ENCODE measurements at regions not wholly inside any gene's neighbourhood (a gene's known extent, or its start where the extent isn't known, plus 50 kb on each side); places are given as distances from the start of the nearest gene placed in this dataset.

DNA sequence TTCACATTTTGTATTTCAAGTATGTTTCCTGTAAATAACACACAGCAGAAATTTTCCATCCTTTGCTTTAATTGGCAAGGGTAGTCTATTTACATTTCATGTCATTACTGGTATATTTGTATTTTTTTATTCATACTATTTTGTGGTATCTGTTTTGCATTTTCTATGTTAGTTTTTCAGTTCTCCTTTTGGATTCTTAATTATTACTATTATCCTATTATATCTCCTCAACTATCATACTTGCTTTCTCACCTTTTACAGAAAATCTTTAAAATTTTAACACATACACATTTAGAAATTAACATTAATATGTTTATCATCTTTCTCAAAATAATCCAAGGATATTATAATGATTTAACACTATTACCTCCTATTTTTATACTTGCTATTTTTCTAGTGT is 918.3 kb upstream of the MAP3K7 start:
- Histone ChIP-seq H3K27ac (ENCODE audit: low read depth, low read length) (no peak overlapping the region), H3K9ac (ENCODE audit: low read depth in 1 of 2, low read length in 2 of 2) (no peak overlapping the region)

GRCh38 chr6:91501930-91502329 is 915.1 kb upstream of the MAP3K7 start:
- Histone ChIP-seq H3K9ac (ENCODE audit: low read depth in 1 of 2, low read length in 2 of 2) (no peak overlapping the region), H3K9me3 (ENCODE audit: control insufficient read depth in 1 of 2, low read length in 2 of 2) (no peaks in the 10 kb centered on the region), H3K4me3 (ENCODE audit: low read depth in 1 of 2, low read length in 2 of 2) (no peak overlapping the region), H3K4me1 (ENCODE audit: control insufficient read depth in 1 of 2, insufficient read depth in 2 of 2, low read length in 2 of 2) (no peaks in the 10 kb centered on the region), H3K27ac (ENCODE audit: low read depth, low read length) (no peak overlapping the region), H3K36me3 (ENCODE audit: control insufficient read depth in 1 of 2, insufficient read depth in 2 of 2, low read length in 2 of 2) (no peaks in the 10 kb centered on the region), H3K27me3 (ENCODE audit: control insufficient read depth in 1 of 2, insufficient read depth in 2 of 2, low read length in 2 of 2) (no peaks in the 10 kb centered on the region)

More for the DNA sequence above, 918.3 kb upstream of the MAP3K7 start:
- no peaks in the 10 kb centered on the region for H3K36me3 ChIP-seq (ENCODE audit: control insufficient read depth in 1 of 2, insufficient read depth in 2 of 2, low read length in 2 of 2)
- H3K4me1 ChIP-seq (ENCODE audit: control insufficient read depth in 1 of 2, insufficient read depth in 2 of 2, low read length in 2 of 2) = no peaks in the 10 kb centered on the region
- no peaks in the 10 kb centered on the region for H3K9me3 ChIP-seq (ENCODE audit: control insufficient read depth in 1 of 2, low read length in 2 of 2)
- H3K27me3 ChIP-seq (ENCODE audit: control insufficient read depth in 1 of 2, insufficient read depth in 2 of 2, low read length in 2 of 2) = no peaks in the 10 kb centered on the region
- H3K4me3 ChIP-seq (ENCODE audit: low read depth in 1 of 2, low read length in 2 of 2) = no peak overlapping the region

DNA sequence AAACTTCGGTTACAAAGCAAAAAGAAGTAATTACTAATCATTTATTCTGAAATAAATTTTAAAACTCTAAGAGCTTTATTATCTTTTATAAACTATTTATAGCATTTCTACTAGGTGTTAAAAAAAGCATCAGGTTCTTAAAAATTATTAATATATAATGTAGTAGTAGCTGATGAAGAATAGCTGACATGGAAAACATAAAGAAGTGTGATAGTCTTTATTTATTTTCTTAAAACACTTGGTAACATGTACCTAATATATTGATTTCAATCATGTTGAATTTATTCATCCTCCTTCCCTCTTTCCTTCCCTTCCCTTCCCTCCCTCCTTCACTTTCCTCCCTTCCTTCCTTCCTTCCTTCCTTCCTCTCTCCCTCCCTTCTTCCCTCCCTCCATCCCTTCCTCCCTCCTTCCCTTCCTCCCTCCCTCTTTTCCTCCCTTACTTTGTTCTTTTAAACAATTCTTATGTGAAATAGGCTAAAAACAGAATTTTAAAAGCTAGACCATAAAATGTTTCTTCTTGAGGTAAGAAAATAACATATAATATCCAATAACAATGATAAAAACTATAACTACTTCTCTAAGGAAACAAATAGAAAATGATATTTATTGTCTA is 913.9 kb upstream of the MAP3K7 start:
- Histone ChIP-seq H3K4me3 (ENCODE audit: low read depth in 1 of 2, low read length in 2 of 2) (no peak overlapping the region), H3K9me3 (ENCODE audit: control insufficient read depth in 1 of 2, low read length in 2 of 2) (no peaks in the 10 kb centered on the region), H3K27me3 (ENCODE audit: control insufficient read depth in 1 of 2, insufficient read depth in 2 of 2, low read length in 2 of 2) (no peaks in the 10 kb centered on the region), H3K9ac (ENCODE audit: low read depth in 1 of 2, low read length in 2 of 2) (no peak overlapping the region), H3K36me3 (ENCODE audit: control insufficient read depth in 1 of 2, insufficient read depth in 2 of 2, low read length in 2 of 2) (no peaks in the 10 kb centered on the region), H3K4me1 (ENCODE audit: control insufficient read depth in 1 of 2, insufficient read depth in 2 of 2, low read length in 2 of 2) (no peaks in the 10 kb centered on the region), H3K27ac (ENCODE audit: low read depth, low read length) (no peak overlapping the region)

DNA sequence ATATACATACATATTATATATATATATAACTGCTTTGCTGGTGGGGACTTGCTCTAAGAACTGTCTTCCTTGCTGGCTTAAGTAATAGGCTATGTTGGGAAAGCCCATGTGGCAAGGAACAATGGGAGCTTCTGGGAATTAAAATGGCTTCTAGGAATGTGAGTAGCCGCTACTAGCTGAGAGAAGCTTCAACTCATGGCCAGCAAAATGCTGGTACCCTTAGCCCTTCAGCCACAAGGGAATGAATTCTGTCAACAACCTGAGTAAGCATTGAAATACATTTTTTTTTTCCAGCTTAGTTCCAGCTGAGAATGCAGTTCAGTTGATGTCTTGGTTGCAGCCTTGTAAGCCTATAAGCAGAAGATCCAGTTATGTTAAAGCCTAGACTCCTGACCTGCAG is 911.7 kb upstream of the MAP3K7 start:
- H3K4me1 ChIP-seq (ENCODE audit: control insufficient read depth in 1 of 2, insufficient read depth in 2 of 2, low read length in 2 of 2) = no peaks in the 10 kb centered on the region
- H3K27ac ChIP-seq (ENCODE audit: low read depth, low read length) = no peak overlapping the region
- no peak overlapping the region for H3K4me3 ChIP-seq (ENCODE audit: low read depth in 1 of 2, low read length in 2 of 2)
- no peaks in the 10 kb centered on the region for H3K9me3 ChIP-seq (ENCODE audit: control insufficient read depth in 1 of 2, low read length in 2 of 2)
- H3K27me3 ChIP-seq (ENCODE audit: control insufficient read depth in 1 of 2, insufficient read depth in 2 of 2, low read length in 2 of 2) = no peaks in the 10 kb centered on the region
- no peak overlapping the region for H3K9ac ChIP-seq (ENCODE audit: low read depth in 1 of 2, low read length in 2 of 2)
- no peaks in the 10 kb centered on the region for H3K36me3 ChIP-seq (ENCODE audit: control insufficient read depth in 1 of 2, insufficient read depth in 2 of 2, low read length in 2 of 2)

DNA sequence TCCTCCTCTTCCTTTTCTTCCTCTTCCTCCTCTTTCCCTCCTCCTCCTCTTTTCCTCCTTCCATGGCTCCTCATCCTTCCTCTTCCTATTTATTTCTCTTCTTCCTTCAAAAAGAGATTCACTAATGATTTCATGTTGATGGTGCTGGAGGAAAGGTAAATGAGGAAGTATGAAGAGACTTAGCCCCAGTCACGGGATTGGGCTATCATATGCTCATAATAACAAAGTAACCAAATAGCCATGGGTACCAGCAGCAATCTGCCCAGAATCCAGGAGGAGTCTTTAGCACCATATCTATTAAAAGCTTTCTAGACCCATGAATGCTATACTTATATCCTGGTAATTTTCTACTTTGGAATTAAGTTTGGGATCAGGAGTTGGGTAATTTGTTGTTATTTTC is 910.9 kb upstream of the MAP3K7 start:
- H3K9ac ChIP-seq (ENCODE audit: low read depth in 1 of 2, low read length in 2 of 2) = no peak overlapping the region
- no peak overlapping the region for H3K27ac ChIP-seq (ENCODE audit: low read depth, low read length)
- H3K9me3 ChIP-seq (ENCODE audit: control insufficient read depth in 1 of 2, low read length in 2 of 2) = no peaks in the 10 kb centered on the region
- H3K4me3 ChIP-seq (ENCODE audit: low read depth in 1 of 2, low read length in 2 of 2) = no peak overlapping the region
- H3K4me1 ChIP-seq (ENCODE audit: control insufficient read depth in 1 of 2, insufficient read depth in 2 of 2, low read length in 2 of 2) = no peaks in the 10 kb centered on the region
- H3K36me3 ChIP-seq (ENCODE audit: control insufficient read depth in 1 of 2, insufficient read depth in 2 of 2, low read length in 2 of 2) = no peaks in the 10 kb centered on the region
- H3K27me3 ChIP-seq (ENCODE audit: control insufficient read depth in 1 of 2, insufficient read depth in 2 of 2, low read length in 2 of 2) = no peaks in the 10 kb centered on the region

- Histone ChIP-seq H3K36me3 (ENCODE audit: control insufficient read depth in 1 of 2, insufficient read depth in 2 of 2, low read length in 2 of 2) (no peaks in the 10 kb centered on the region), H3K9ac (ENCODE audit: low read depth in 1 of 2, low read length in 2 of 2) (no peak overlapping the region), H3K27ac (ENCODE audit: low read depth, low read length) (no peak overlapping the region), H3K27me3 (ENCODE audit: control insufficient read depth in 1 of 2, insufficient read depth in 2 of 2, low read length in 2 of 2) (no peaks in the 10 kb centered on the region), H3K4me1 (ENCODE audit: control insufficient read depth in 1 of 2, insufficient read depth in 2 of 2, low read length in 2 of 2) (no peaks in the 10 kb centered on the region), H3K4me3 (ENCODE audit: low read depth in 1 of 2, low read length in 2 of 2) (no peak overlapping the region), H3K9me3 (ENCODE audit: control insufficient read depth in 1 of 2, low read length in 2 of 2) (no peaks in the 10 kb centered on the region)
Observed at GRCh38 chr6:91490671-91491301, 903.9 kb upstream of the MAP3K7 start.

- no peaks in the 10 kb centered on the region for H3K27me3 ChIP-seq (ENCODE audit: control insufficient read depth in 1 of 2, insufficient read depth in 2 of 2, low read length in 2 of 2)
- no peak overlapping the region for H3K9ac ChIP-seq (ENCODE audit: low read depth in 1 of 2, low read length in 2 of 2)
- no peaks in the 10 kb centered on the region for H3K9me3 ChIP-seq (ENCODE audit: control insufficient read depth in 1 of 2, low read length in 2 of 2)
- no peak overlapping the region for H3K27ac ChIP-seq (ENCODE audit: low read depth, low read length)
- H3K36me3 ChIP-seq (ENCODE audit: control insufficient read depth in 1 of 2, insufficient read depth in 2 of 2, low read length in 2 of 2) = no peaks in the 10 kb centered on the region
- H3K4me1 ChIP-seq (ENCODE audit: control insufficient read depth in 1 of 2, insufficient read depth in 2 of 2, low read length in 2 of 2) = peaks cover 0 to 2% of the 10 kb centered on the region in 2 donors
- H3K4me3 ChIP-seq (ENCODE audit: low read depth in 1 of 2, low read length in 2 of 2) = no peak overlapping the region
Observed at GRCh38 chr6:91487696-91488392, 901.0 kb upstream of the MAP3K7 start.

GRCh38 chr6:91486200-91486599 is 899.3 kb upstream of the MAP3K7 start:
- Histone ChIP-seq H3K9ac (ENCODE audit: low read depth in 1 of 2, low read length in 2 of 2) (no peak overlapping the region), H3K27me3 (ENCODE audit: control insufficient read depth in 1 of 2, insufficient read depth in 2 of 2, low read length in 2 of 2) (no peaks in the 10 kb centered on the region), H3K36me3 (ENCODE audit: control insufficient read depth in 1 of 2, insufficient read depth in 2 of 2, low read length in 2 of 2) (no peaks in the 10 kb centered on the region), H3K9me3 (ENCODE audit: control insufficient read depth in 1 of 2, low read length in 2 of 2) (no peaks in the 10 kb centered on the region), H3K27ac (ENCODE audit: low read depth, low read length) (no peak overlapping the region), H3K4me1 (ENCODE audit: control insufficient read depth in 1 of 2, insufficient read depth in 2 of 2, low read length in 2 of 2) (peaks cover 0 to 12% of the 10 kb centered on the region in 2 donors), H3K4me3 (ENCODE audit: low read depth in 1 of 2, low read length in 2 of 2) (no peak overlapping the region)

GRCh38 chr6:91485047-91485446 is 898.2 kb upstream of the MAP3K7 start:
- Histone ChIP-seq H3K9ac (ENCODE audit: low read depth in 1 of 2, low read length in 2 of 2) (no peak overlapping the region), H3K27me3 (ENCODE audit: control insufficient read depth in 1 of 2, insufficient read depth in 2 of 2, low read length in 2 of 2) (no peaks in the 10 kb centered on the region), H3K36me3 (ENCODE audit: control insufficient read depth in 1 of 2, insufficient read depth in 2 of 2, low read length in 2 of 2) (no peaks in the 10 kb centered on the region), H3K9me3 (ENCODE audit: control insufficient read depth in 1 of 2, low read length in 2 of 2) (no peaks in the 10 kb centered on the region), H3K27ac (ENCODE audit: low read depth, low read length) (no peak overlapping the region), H3K4me1 (ENCODE audit: control insufficient read depth in 1 of 2, insufficient read depth in 2 of 2, low read length in 2 of 2) (peaks cover 4 to 22% of the 10 kb centered on the region in 2 donors), H3K4me3 (ENCODE audit: low read depth in 1 of 2, low read length in 2 of 2) (no peak overlapping the region)

DNA sequence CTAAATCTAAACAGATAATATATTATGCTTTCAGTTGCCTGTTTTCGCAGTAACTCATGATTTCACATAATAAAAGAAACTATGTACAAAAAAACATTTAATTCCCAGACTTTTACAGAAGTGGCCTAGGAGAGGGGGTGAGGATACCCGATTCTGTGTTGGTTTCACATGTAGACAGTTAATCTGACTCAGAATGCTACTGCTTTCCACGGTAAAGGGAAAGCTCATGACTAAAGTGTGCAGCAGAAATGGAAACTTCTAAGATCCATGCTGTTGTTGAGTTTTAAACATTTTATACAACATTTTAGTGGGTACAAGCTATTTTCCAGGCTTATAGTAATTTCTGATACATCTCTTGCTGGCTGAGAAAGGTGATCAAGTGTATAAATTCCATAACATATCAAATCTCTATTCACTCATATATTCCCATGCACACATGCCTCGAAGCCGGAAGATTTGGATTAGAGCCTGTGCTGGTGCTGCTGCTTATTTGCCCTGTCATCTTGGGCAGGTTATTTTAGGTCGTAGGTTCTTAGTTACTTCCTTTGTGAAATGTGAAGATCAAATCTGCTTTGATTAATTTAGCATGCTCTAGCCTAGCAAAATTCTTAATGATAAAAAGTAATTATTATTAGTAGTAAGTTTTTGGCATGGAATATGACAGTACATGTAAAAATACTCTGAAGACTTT is 896.7 kb upstream of the MAP3K7 start:
- H3K9me3 ChIP-seq (ENCODE audit: control insufficient read depth in 1 of 2, low read length in 2 of 2) = no peaks in the 10 kb centered on the region
- H3K4me3 ChIP-seq (ENCODE audit: low read depth in 1 of 2, low read length in 2 of 2) = no peak overlapping the region
- no peak overlapping the region for H3K9ac ChIP-seq (ENCODE audit: low read depth in 1 of 2, low read length in 2 of 2)
- H3K27me3 ChIP-seq (ENCODE audit: control insufficient read depth in 1 of 2, insufficient read depth in 2 of 2, low read length in 2 of 2) = no peaks in the 10 kb centered on the region
- H3K36me3 ChIP-seq (ENCODE audit: control insufficient read depth in 1 of 2, insufficient read depth in 2 of 2, low read length in 2 of 2) = no peaks in the 10 kb centered on the region
- H3K27ac ChIP-seq (ENCODE audit: low read depth, low read length) = no peak overlapping the region
- H3K4me1 ChIP-seq (ENCODE audit: control insufficient read depth in 1 of 2, insufficient read depth in 2 of 2, low read length in 2 of 2) = peaks cover 5 to 23% of the 10 kb centered on the region in 2 donors
